Tibial artery (tissue), 4 donors: ENCODE measurements at regions not wholly inside any gene's neighbourhood (a gene's known extent, or its start where the extent isn't known, plus 50 kb on each side); places are given as distances from the start of the nearest gene placed in this dataset.
A peak's percentile ranks its signal among the peaks of the same experiment; 100 is the strongest.

Source experiments
- DNase-seq, 2 donors: peaks; one replicate each; pipeline ENCODE4 v3.0.0-alpha.2; 2019
- H3K27ac ChIP-seq, 2 donors: fragments of 200-600 bp; sonication (generic) in 1 of 2; 1 replicate in 1 of 2; 2 replicates in 1 of 2; pipeline ENCODE4 v1.5.1; 2018 to 2019; ENCODE audit warnings: mild to moderate bottlenecking in 1 of 2
- H3K27me3 ChIP-seq, 2 donors: fragments of 200-600 bp; sonication (generic) in 1 of 2; one replicate each; pipeline versions ENCODE4 v1.5.1 to v1.6.0; 2016 to 2019
- H3K36me3 ChIP-seq, 3 donors: fragments of 200-600 bp; sonication (generic) in 2 of 3; one replicate each; pipeline ENCODE4 v1.5.1; 2016 to 2019; ENCODE audit warnings: mild to moderate bottlenecking in 2 of 3
- H3K4me1 ChIP-seq, 4 donors: fragments of 200-600 bp; sonication (generic) in 2 of 4; 1 replicate in 3 of 4; 2 replicates in 1 of 4; pipeline ENCODE4 v1.5.1; 2016 to 2019
- H3K4me3 ChIP-seq, 2 donors: fragments of 200-600 bp; sonication (generic) in 1 of 2; 1 replicate in 1 of 2; 2 replicates in 1 of 2; pipeline ENCODE4 v1.5.1; 2018 to 2019; ENCODE audit warnings: mild to moderate bottlenecking in 2 of 2
- H3K9me3 ChIP-seq, 3 donors: fragments of 200-600 bp; sonication (generic) in 1 of 3; one replicate each; pipeline ENCODE4 v1.5.1; 2016 to 2019
- CTCF ChIP-seq, 2 experiments: fragments of 200-600 bp in 1 of 2; fragments of 450-650 bp in 1 of 2; IDR thresholded peaks; one replicate each; pipeline ENCODE4 v1.5.1; 2017 to 2019; ENCODE audit warnings: antibody characterized with exemption in 2 of 2, mild to moderate bottlenecking in 1 of 2, moderate library complexity in 1 of 2
- intact Hi-C: fragments of 100-400 bp; cut with DNase I; formaldehyde crosslinking; loops from one replicate; pipeline ENCODE4 v1.15.0; 2023; ENCODE audit warnings: low total_unique reads

GRCh38 chr7:155205368-155206317, 92.0 kb upstream of the INSIG1 start:
- Histone ChIP-seq H3K36me3 (no peaks in the 10 kb centered on the region), H3K9me3 (no peaks in the 10 kb centered on the region), H3K27ac (peak overlapping the region in 1 of 2 donors; percentile 32), H3K4me1 (peaks cover 0 to 8% (median 2%) of the 10 kb centered on the region in 4 donors), H3K4me3 (peak overlapping the region; percentile 14 to 22), H3K27me3 (peaks cover 0 to 41% of the 10 kb centered on the region in 2 donors)
- DNase-seq, result peak; percentile 90 to 91
- TF ChIP-seq CTCF (IDR thresholded peaks at IDR 0.05), result no peak
- intact Hi-C loops, result no loop called here

GRCh38 chr7:155206318-155207020, 91.2 kb upstream of the INSIG1 start:
- H3K4me3 ChIP-seq, result peak overlapping the region in 1 of 2 donors; percentile 22
- peaks cover 0 to 49% of the 10 kb centered on the region in 2 donors for H3K27me3 ChIP-seq
- H3K27ac ChIP-seq, result peak overlapping the region in 1 of 2 donors; percentile 32
- no peaks in the 10 kb centered on the region for H3K36me3 ChIP-seq
- no peaks in the 10 kb centered on the region for H3K9me3 ChIP-seq
- TF ChIP-seq CTCF (IDR thresholded peaks at IDR 0.05), result no peak
- peak; percentile 74 to 79 for DNase-seq
- peaks cover 0 to 8% (median 2%) of the 10 kb centered on the region in 4 donors for H3K4me1 ChIP-seq
- intact Hi-C loops, result no loop called here

- Histone ChIP-seq H3K4me3 (no peak overlapping the region), H3K27me3 (peaks cover 0 to 52% of the 10 kb centered on the region in 2 donors), H3K9me3 (no peaks in the 10 kb centered on the region), H3K36me3 (no peaks in the 10 kb centered on the region), H3K27ac (no peak overlapping the region), H3K4me1 (peaks cover 0 to 8% (median 2%) of the 10 kb centered on the region in 4 donors)
- TF ChIP-seq CTCF (IDR thresholded peaks at IDR 0.05), result no peak
- intact Hi-C loops, result no loop called here
- no peak for DNase-seq
These were observed 90.2 kb upstream of the INSIG1 start for GRCh38 chr7:155207326-155208002.

DNA sequence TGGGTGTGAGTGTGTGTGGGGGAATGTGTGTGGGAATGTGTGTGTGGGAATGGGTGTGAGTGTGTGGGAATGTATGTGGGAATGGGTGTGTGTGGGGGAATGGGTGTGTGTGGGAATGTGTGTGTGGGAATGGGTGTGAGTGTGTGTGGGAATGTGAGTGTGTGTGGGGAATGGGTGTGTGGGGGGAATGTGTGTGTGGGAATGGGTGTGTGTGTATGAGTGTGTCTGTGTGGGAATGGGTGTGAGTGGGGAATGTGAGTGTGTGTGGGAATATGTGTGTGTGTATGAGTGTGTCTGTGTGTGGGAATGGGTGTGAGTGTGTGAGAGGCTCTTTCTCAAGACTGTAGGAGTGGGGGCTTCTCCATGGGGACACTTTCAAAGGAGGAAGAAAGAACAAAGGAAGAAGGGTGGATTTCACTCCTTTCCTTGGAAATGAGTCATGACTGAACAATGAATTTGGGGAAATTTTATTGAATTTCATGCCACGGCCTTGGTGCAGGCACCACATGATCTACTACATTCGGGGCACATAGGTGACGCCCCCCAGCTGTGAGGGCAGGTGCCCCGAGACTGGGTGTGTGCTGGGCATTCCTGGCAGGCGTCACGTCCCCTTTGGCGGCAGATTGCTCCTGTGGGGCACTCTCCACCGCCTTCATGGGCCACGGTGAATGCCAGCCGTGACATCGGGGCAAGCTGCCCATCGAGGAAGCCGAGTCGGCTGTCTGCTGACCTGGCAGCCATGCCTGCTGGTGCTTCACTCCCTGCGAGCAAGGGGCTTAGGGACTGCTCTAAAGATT, 88.8 kb upstream of the INSIG1 start:
- TF ChIP-seq CTCF (IDR thresholded peaks at IDR 0.05), result no peak
- intact Hi-C loops, result no loop called here
- Histone ChIP-seq H3K27ac (no peak overlapping the region), H3K4me1 (peaks cover 0 to 10% (median 2%) of the 10 kb centered on the region in 4 donors), H3K4me3 (no peak overlapping the region), H3K9me3 (no peaks in the 10 kb centered on the region), H3K36me3 (no peaks in the 10 kb centered on the region), H3K27me3 (peaks cover 0 to 58% of the 10 kb centered on the region in 2 donors)
- peak in 1 of 2 donors; percentile 66 for DNase-seq
